Upper lobe of left lung (tissue), 4 donors: ENCODE measurements at regions not wholly inside any gene's neighbourhood (a gene's known extent, or its start where the extent isn't known, plus 50 kb on each side); places are given as distances from the start of the nearest gene placed in this dataset.

Experiments
- CTCF ChIP-seq, 6 experiments: fragments of 450-650 bp in 4 of 6; fragments of 200-600 bp in 2 of 6; sonication (generic) in 2 of 6; IDR thresholded peaks; one replicate each; pipeline ENCODE4 v1.5.1; 2016 to 2019; ENCODE audit warnings: antibody characterized with exemption in 6 of 6
- EP300 ChIP-seq, 4 donors: sonication (generic); formaldehyde crosslinking; IDR thresholded peaks; one replicate each; pipeline ENCODE4 v1.5.1; 2017; ENCODE audit warnings: antibody characterized with exemption in 4 of 4, control low read depth in 2 of 4
- POLR2A ChIP-seq, 4 donors: fragments of 450-650 bp; IDR thresholded peaks; one replicate each; pipeline ENCODE4 v1.5.1; 2016 to 2017; ENCODE audit warnings: antibody characterized with exemption in 4 of 4, mild to moderate bottlenecking in 2 of 4
- POLR2AphosphoS5 ChIP-seq, 2 donors: sonication (generic); formaldehyde crosslinking; IDR thresholded peaks; one replicate each; pipeline ENCODE4 v1.5.1; 2017; ENCODE audit warnings: antibody characterized with exemption in 2 of 2

- TF ChIP-seq CTCF (IDR thresholded peaks at IDR 0.05) (no peak), POLR2A (IDR thresholded peaks at IDR 0.05) (no peak), EP300 (IDR thresholded peaks at IDR 0.05) (no peak), POLR2AphosphoS5 (IDR thresholded peaks at IDR 0.05) (no peak)
Measured at GRCh38 chr2:215799194-215799593, 214.2 kb downstream of the MREG start.
